GM12878 (cell line): ENCODE measurements at regions not wholly inside any gene's neighbourhood (a gene's known extent, or its start where the extent isn't known, plus 50 kb on each side); places are given as distances from the start of the nearest gene placed in this dataset.

ENCODE experiments used
- ATAC-seq: fragments of 200-7000 bp; cut with Tn5 transposase; 3 replicates; pipeline ENCODE4 v1.9.1; 2020; ENCODE audit warnings: mild to moderate bottlenecking, moderate library complexity
- BruUV-seq: library from RNA; stranded (reverse); fragments of 400-500 nt; replicated peaks from 2 replicates; lab custom pipeline; 2021; lab: Mats Ljungman, UMichigan
- CTCF ChIA-PET: fragments of 300-600 bp; sonication (Branson Sonifier 250); formaldehyde crosslinking; extraction: SDS; loops from one replicate; lab custom pipeline; 2021; ENCODE audit warnings: inconsistent platforms; lab: Yijun Ruan, JAX
- POLR2A ChIA-PET: fragments of 350-600 bp; formaldehyde crosslinking; extraction: SDS; loops from one replicate; lab custom pipeline; 2021; ENCODE audit warnings: inconsistent platforms; lab: Charles Lee
- RAD21 ChIA-PET: fragments of 300-600 bp; sonication (Branson Sonifier 250); formaldehyde crosslinking; loops from one replicate; lab custom pipeline; 2023; ENCODE audit warnings: antibody characterized with exemption; ENCODE audit not compliant: unreplicated experiment; lab: Charles Lee
- SMC1A ChIA-PET: fragments of 300-600 bp; sonication (Branson Sonifier 250); formaldehyde crosslinking; loops from one replicate; lab custom pipeline; 2023; ENCODE audit not compliant: unreplicated experiment, uncharacterized antibody; lab: Charles Lee
- DNase-seq: peaks from one replicate; pipeline ENCODE4 v3.0.0-alpha.2; 2011; ENCODE audit warnings: low read depth, low spot score
- FAIRE-seq: peaks from 3 replicates; lab custom pipeline; 2011; peaks lifted over from hg19 to GRCh38; lab: Jason Lieb, UNC
- H2AFZ ChIP-seq: 2 replicates; pipeline ENCODE4 v1.6.0; 2011; ENCODE audit warnings: low read depth, low read length, control low read depth; ENCODE audit not compliant: control insufficient read depth
- H3K27ac ChIP-seq: 2 replicates; pipeline ENCODE4 v1.5.1; 2011; ENCODE audit warnings: control low read depth; ENCODE audit not compliant: control insufficient read depth, insufficient read depth
- H3K27me3 ChIP-seq, 2 experiments: replicated peaks in 1 of 2; 2 replicates each; pipeline versions ENCODE4 v1.6.0 to v1.6.1; 2011; ENCODE audit warnings: low read length in 1 of 2; ENCODE audit not compliant: control insufficient read depth in 2 of 2, insufficient read depth in 2 of 2
- H3K36me3 ChIP-seq, 2 experiments: 2 replicates each; pipeline ENCODE4 v1.5.1; 2011; ENCODE audit warnings: low read length in 1 of 2; ENCODE audit not compliant: control insufficient read depth in 2 of 2, insufficient read depth in 2 of 2
- H3K4me1 ChIP-seq: 2 replicates; pipeline ENCODE4 v1.6.1; 2011; ENCODE audit warnings: mild to moderate bottlenecking, low read length, moderate library complexity, mixed read lengths; ENCODE audit not compliant: control insufficient read depth, insufficient read depth
- H3K4me2 ChIP-seq: 2 replicates; pipeline ENCODE4 v1.6.0; 2011; ENCODE audit warnings: control low read depth; ENCODE audit not compliant: control insufficient read depth, insufficient read depth
- H3K4me3 ChIP-seq: fragments of 200-600 bp; sonication (generic); 2 replicates; pipeline ENCODE4 v1.5.1; 2016
- H3K79me2 ChIP-seq: 2 replicates; pipeline ENCODE4 v1.6.0; 2011; ENCODE audit warnings: low read length; ENCODE audit not compliant: control insufficient read depth, insufficient read depth
- H3K9ac ChIP-seq: 2 replicates; pipeline ENCODE4 v1.8.0; 2011; ENCODE audit warnings: low read length, control low read depth, mixed read lengths; ENCODE audit not compliant: control insufficient read depth, insufficient read depth
- H3K9me3 ChIP-seq: replicated peaks from 3 replicates; pipeline ENCODE4 v1.5.1; 2011; ENCODE audit warnings: mild to moderate bottlenecking, low read length; ENCODE audit not compliant: control insufficient read depth, insufficient read depth
- H4K20me1 ChIP-seq: 2 replicates; pipeline ENCODE4 v1.6.0; 2011; ENCODE audit not compliant: control insufficient read depth, insufficient read depth
- ATF7 ChIP-seq: fragments of 450-650 bp; IDR thresholded peaks from 2 replicates; pipeline ENCODE4 v1.6.1; 2016; ENCODE audit warnings: low read depth, mild to moderate bottlenecking
- CBX5 ChIP-seq: sonication (generic); IDR thresholded peaks from 2 replicates; pipeline ENCODE4 v1.6.1; 2016; ENCODE audit warnings: low read depth, moderate library complexity, mild to moderate bottlenecking, inconsistent platforms
- FOXK2 ChIP-seq: fragments of 450-650 bp; IDR thresholded peaks from 2 replicates; pipeline ENCODE4 v1.6.1; 2017; ENCODE audit warnings: mild to moderate bottlenecking, moderate library complexity
- JUND ChIP-seq: IDR thresholded peaks from 2 replicates; pipeline ENCODE4 v1.6.1; 2012; ENCODE audit warnings: low read depth, mild to moderate bottlenecking, low read length, improper control_type of control experiment, moderate library complexity
- MEF2B ChIP-seq: fragments of 450-650 bp; IDR thresholded peaks from 2 replicates; pipeline ENCODE4 v1.6.1; 2018; ENCODE audit warnings: mild to moderate bottlenecking, moderate library complexity; ENCODE audit not compliant: partially characterized antibody, poor library complexity, severe bottlenecking
- NR2C2 ChIP-seq: IDR thresholded peaks from 2 replicates; pipeline ENCODE4 v1.6.1; 2011; ENCODE audit warnings: borderline replicate concordance, low read depth; ENCODE audit not compliant: control insufficient read depth, insufficient read length
- RBBP5 ChIP-seq: fragments of 200-600 bp; sonication (generic); conservative IDR thresholded peaks from 2 replicates; pipeline ENCODE4 v1.6.1; 2016
- RCOR1 ChIP-seq: conservative IDR thresholded peaks from 2 replicates; pipeline ENCODE4 v1.6.1; 2012; ENCODE audit warnings: low read depth, low read length, improper control_type of control experiment
- SIX5 ChIP-seq: IDR thresholded peaks from 2 replicates; pipeline ENCODE4 v1.6.1; 2011; ENCODE audit warnings: mild to moderate bottlenecking, low read depth, low read length, moderate library complexity; ENCODE audit not compliant: severe bottlenecking
- TBL1XR1 ChIP-seq: IDR thresholded peaks from 2 replicates; pipeline ENCODE4 v1.6.1; 2012; ENCODE audit warnings: low read depth, low read length, improper control_type of control experiment
- WGBS: methylation state at CpG from one replicate; pipeline ENCODE4 v1.1.6; 2016; ENCODE audit warnings: low lambda C conversion rate; ENCODE audit not compliant: insufficient replicate concordance, insufficient coverage; ENCODE audit errors: missing lambda C conversion rate; 5-methylcytosine and 5-hydroxymethylcytosine counted together
- in situ Hi-C: fragments of 300-500 bp; cut with MboI; formaldehyde crosslinking; loops from 9 replicates; pipeline ENCODE4 v1.14.3; 2018; ENCODE audit warnings: mixed read lengths
- intact Hi-C: fragments of 100-400 bp; cut with micrococcal nuclease; formaldehyde crosslinking; loops from one replicate; pipeline ENCODE4 v1.14.2; 2022; ENCODE audit not compliant: unreplicated experiment
- TF ChIP-seq, protein P1 (sequence below): IDR thresholded peaks from 2 replicates; pipeline ENCODE4 v1.6.1; 2012; ENCODE audit warnings: low read length, inconsistent platforms
- TF ChIP-seq, protein P2 (sequence below): fragments of 450-650 bp; formaldehyde crosslinking; IDR thresholded peaks from 2 replicates; pipeline ENCODE4 v1.5.0; 2022; ENCODE audit warnings: mild to moderate bottlenecking, missing genetic modification characterization
- TF ChIP-seq, protein P3 (sequence below): fragments of 450-650 bp; formaldehyde crosslinking; IDR thresholded peaks from 2 replicates; pipeline ENCODE4 v1.4.0; 2020; ENCODE audit warnings: mild to moderate bottlenecking, moderate library complexity
- TF ChIP-seq, protein P4 (sequence below): IDR thresholded peaks from 2 replicates; pipeline ENCODE4 v1.6.1; 2011; ENCODE audit warnings: mild to moderate bottlenecking, low read depth, low read length, moderate library complexity; ENCODE audit not compliant: insufficient replicate concordance

DNA sequence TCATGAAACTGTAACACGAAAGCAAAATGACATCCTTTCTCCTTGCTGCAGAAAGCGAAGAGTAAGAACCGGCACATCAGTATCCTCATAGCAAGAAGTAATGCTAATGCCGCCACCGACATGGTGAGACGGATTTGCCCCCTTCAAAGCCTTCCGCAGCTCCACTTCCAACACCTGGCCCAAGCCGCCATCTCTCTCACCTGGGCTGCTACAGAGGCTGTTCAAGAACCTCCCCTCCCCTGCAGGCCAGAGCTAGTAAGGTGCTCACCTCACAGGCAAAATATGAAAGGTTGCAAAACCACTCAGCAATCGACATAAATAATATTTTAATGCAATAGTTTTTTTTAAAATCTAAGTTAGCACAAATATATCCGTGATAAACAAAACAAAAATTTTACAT, 123.9 kb upstream of the FRMD4A start:
- FAIRE-seq: no peak
- intact Hi-C loops (no loop called here), in situ Hi-C loops (no loop called here)
- H3K36me3 ChIP-seq: no peaks in the 10 kb centered on the region
- 77% methylated on average over 10 of the region's 10 CpGs for WGBS
- ATAC-seq: no peak
- no peak overlapping the region for H3K4me2 ChIP-seq
- H4K20me1 ChIP-seq: no peaks in the 10 kb centered on the region
- H3K27ac ChIP-seq: no peak overlapping the region
- H3K79me2 ChIP-seq: no peaks in the 10 kb centered on the region
- no peak for TF ChIP-seq RCOR1
- no peak for TF ChIP-seq RBBP5
- no peak for TF ChIP-seq CBX5
- TF ChIP-seq SIX5: no peak
- TF ChIP-seq, protein P1, sequence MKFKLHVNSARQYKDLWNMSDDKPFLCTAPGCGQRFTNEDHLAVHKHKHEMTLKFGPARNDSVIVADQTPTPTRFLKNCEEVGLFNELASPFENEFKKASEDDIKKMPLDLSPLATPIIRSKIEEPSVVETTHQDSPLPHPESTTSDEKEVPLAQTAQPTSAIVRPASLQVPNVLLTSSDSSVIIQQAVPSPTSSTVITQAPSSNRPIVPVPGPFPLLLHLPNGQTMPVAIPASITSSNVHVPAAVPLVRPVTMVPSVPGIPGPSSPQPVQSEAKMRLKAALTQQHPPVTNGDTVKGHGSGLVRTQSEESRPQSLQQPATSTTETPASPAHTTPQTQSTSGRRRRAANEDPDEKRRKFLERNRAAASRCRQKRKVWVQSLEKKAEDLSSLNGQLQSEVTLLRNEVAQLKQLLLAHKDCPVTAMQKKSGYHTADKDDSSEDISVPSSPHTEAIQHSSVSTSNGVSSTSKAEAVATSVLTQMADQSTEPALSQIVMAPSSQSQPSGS: no peak
- TF ChIP-seq NR2C2: no peak
- TF ChIP-seq ATF7: no peak
- TF ChIP-seq TBL1XR1: no peak
- no peak for TF ChIP-seq FOXK2
- TF ChIP-seq, protein P2, sequence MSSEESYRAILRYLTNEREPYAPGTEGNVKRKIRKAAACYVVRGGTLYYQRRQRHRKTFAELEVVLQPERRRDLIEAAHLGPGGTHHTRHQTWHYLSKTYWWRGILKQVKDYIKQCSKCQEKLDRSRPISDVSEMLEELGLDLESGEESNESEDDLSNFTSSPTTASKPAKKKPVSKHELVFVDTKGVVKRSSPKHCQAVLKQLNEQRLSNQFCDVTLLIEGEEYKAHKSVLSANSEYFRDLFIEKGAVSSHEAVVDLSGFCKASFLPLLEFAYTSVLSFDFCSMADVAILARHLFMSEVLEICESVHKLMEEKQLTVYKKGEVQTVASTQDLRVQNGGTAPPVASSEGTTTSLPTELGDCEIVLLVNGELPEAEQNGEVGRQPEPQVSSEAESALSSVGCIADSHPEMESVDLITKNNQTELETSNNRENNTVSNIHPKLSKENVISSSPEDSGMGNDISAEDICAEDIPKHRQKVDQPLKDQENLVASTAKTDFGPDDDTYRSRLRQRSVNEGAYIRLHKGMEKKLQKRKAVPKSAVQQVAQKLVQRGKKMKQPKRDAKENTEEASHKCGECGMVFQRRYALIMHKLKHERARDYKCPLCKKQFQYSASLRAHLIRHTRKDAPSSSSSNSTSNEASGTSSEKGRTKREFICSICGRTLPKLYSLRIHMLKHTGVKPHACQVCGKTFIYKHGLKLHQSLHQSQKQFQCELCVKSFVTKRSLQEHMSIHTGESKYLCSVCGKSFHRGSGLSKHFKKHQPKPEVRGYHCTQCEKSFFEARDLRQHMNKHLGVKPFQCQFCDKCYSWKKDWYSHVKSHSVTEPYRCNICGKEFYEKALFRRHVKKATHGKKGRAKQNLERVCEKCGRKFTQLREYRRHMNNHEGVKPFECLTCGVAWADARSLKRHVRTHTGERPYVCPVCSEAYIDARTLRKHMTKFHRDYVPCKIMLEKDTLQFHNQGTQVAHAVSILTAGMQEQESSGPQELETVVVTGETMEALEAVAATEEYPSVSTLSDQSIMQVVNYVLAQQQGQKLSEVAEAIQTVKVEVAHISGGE (CRISPR knock-in tag): no peak
- no peak for TF ChIP-seq MEF2B
- no peak for TF ChIP-seq JUND
- TF ChIP-seq, protein P3, sequence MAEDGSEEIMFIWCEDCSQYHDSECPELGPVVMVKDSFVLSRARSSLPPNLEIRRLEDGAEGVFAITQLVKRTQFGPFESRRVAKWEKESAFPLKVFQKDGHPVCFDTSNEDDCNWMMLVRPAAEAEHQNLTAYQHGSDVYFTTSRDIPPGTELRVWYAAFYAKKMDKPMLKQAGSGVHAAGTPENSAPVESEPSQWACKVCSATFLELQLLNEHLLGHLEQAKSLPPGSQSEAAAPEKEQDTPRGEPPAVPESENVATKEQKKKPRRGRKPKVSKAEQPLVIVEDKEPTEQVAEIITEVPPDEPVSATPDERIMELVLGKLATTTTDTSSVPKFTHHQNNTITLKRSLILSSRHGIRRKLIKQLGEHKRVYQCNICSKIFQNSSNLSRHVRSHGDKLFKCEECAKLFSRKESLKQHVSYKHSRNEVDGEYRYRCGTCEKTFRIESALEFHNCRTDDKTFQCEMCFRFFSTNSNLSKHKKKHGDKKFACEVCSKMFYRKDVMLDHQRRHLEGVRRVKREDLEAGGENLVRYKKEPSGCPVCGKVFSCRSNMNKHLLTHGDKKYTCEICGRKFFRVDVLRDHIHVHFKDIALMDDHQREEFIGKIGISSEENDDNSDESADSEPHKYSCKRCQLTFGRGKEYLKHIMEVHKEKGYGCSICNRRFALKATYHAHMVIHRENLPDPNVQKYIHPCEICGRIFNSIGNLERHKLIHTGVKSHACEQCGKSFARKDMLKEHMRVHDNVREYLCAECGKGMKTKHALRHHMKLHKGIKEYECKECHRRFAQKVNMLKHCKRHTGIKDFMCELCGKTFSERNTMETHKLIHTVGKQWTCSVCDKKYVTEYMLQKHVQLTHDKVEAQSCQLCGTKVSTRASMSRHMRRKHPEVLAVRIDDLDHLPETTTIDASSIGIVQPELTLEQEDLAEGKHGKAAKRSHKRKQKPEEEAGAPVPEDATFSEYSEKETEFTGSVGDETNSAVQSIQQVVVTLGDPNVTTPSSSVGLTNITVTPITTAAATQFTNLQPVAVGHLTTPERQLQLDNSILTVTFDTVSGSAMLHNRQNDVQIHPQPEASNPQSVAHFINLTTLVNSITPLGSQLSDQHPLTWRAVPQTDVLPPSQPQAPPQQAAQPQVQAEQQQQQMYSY: no peak
- TF ChIP-seq, protein P4, sequence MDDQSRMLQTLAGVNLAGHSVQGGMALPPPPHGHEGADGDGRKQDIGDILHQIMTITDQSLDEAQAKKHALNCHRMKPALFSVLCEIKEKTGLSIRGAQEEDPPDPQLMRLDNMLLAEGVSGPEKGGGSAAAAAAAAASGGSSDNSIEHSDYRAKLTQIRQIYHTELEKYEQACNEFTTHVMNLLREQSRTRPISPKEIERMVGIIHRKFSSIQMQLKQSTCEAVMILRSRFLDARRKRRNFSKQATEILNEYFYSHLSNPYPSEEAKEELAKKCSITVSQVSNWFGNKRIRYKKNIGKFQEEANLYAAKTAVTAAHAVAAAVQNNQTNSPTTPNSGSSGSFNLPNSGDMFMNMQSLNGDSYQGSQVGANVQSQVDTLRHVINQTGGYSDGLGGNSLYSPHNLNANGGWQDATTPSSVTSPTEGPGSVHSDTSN: no peak
- H2AFZ ChIP-seq: no peak overlapping the region
- no TSS peak for BruUV-seq
- ChIA-PET CTCF (no interaction called here), POLR2A (no interaction called here), RAD21 (interaction anchor here (0.8 kb wide), 1 partner anchor 258 kb away, joined by 3 read pairs; no protein-coding TSS in a partner anchor), SMC1A (no interaction called here)
- H3K9ac ChIP-seq: no peak overlapping the region
- no peaks in the 10 kb centered on the region for H3K27me3 ChIP-seq
- H3K9me3 ChIP-seq: peaks cover 9% of the 10 kb centered on the region; the same call in 2 of the 3 replicates
- H3K4me1 ChIP-seq: peaks cover 4% of the 10 kb centered on the region
- no peak for DNase-seq
- no peak overlapping the region for H3K4me3 ChIP-seq
